Esophagus muscularis mucosa (tissue), 4 donors: ENCODE measurements at regions not wholly inside any gene's neighbourhood (a gene's known extent, or its start where the extent isn't known, plus 50 kb on each side); places are given as distances from the start of the nearest gene placed in this dataset.

Source experiments
- EP300 ChIP-seq: sonication (generic); formaldehyde crosslinking; IDR thresholded peaks from one replicate; pipeline ENCODE4 v1.6.1; 2017; ENCODE audit warnings: antibody characterized with exemption
- POLR2A ChIP-seq: fragments of 450-650 bp; IDR thresholded peaks from one replicate; pipeline ENCODE4 v1.6.1; 2017; ENCODE audit warnings: antibody characterized with exemption, moderate library complexity, mild to moderate bottlenecking, low read depth
- POLR2AphosphoS5 ChIP-seq, 2 donors: sonication (generic); formaldehyde crosslinking; IDR thresholded peaks; one replicate each; pipeline ENCODE4 v1.6.1; 2017; ENCODE audit warnings: antibody characterized with exemption in 2 of 2
- TF ChIP-seq, protein P1 (sequence below), 3 experiments: fragments of 200-600 bp in 2 of 3; fragments of 450-650 bp in 1 of 3; sonication (generic) in 2 of 3; IDR thresholded peaks; one replicate each; pipeline ENCODE4 v1.5.1; 2017 to 2019; ENCODE audit warnings: antibody characterized with exemption in 3 of 3, mild to moderate bottlenecking in 2 of 3, moderate library complexity in 1 of 3

- no peak for TF ChIP-seq EP300
- TF ChIP-seq, protein P1, sequence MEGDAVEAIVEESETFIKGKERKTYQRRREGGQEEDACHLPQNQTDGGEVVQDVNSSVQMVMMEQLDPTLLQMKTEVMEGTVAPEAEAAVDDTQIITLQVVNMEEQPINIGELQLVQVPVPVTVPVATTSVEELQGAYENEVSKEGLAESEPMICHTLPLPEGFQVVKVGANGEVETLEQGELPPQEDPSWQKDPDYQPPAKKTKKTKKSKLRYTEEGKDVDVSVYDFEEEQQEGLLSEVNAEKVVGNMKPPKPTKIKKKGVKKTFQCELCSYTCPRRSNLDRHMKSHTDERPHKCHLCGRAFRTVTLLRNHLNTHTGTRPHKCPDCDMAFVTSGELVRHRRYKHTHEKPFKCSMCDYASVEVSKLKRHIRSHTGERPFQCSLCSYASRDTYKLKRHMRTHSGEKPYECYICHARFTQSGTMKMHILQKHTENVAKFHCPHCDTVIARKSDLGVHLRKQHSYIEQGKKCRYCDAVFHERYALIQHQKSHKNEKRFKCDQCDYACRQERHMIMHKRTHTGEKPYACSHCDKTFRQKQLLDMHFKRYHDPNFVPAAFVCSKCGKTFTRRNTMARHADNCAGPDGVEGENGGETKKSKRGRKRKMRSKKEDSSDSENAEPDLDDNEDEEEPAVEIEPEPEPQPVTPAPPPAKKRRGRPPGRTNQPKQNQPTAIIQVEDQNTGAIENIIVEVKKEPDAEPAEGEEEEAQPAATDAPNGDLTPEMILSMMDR (IDR thresholded peaks at IDR 0.05): no peak
- TF ChIP-seq POLR2A: no peak
- TF ChIP-seq POLR2AphosphoS5 (IDR thresholded peaks at IDR 0.05): no peak
Observed at GRCh38 chr11:45410391-45411227, 124.5 kb upstream of the SYT13 start.
